ENCODE measurements at regions not wholly inside any gene's neighbourhood (a gene's known extent, or its start where the extent isn't known, plus 50 kb on each side); places are given as distances from the start of the nearest gene placed in this dataset.

GRCh38 chr2:2524348-2524941 is 193.4 kb upstream of the MYT1L start:
- no peak for TF ChIP-seq CTCF (conservative IDR thresholded peaks at IDR 0.05 in 1 of 2, IDR thresholded peaks at IDR 0.05 in 1 of 2; ENCODE audit: extremely low read depth in 1 of 2, insufficient read depth in 1 of 2, low read depth in 1 of 2, low read length in 2 of 2)
- no peak for TF ChIP-seq EZH2 (IDR thresholded peaks at IDR 0.05; ENCODE audit: borderline replicate concordance, low read length)

All from mammary epithelial cell (primary cell).